Mesenchymal stem cell (in vitro differentiated cells and primary cell): ENCODE measurements at regions not wholly inside any gene's neighbourhood (a gene's known extent, or its start where the extent isn't known, plus 50 kb on each side); places are given as distances from the start of the nearest gene placed in this dataset.

Source experiments
- DNase-seq: peaks from one replicate; pipeline ENCODE4 v3.0.0-alpha.2; 2013
- H2AFZ ChIP-seq: one replicate; pipeline ENCODE4 v1.6.1; 2013; ENCODE audit warnings: low read depth, mild to moderate bottlenecking, control low read depth, inconsistent platforms, low read length, moderate library complexity
- H2AK5ac ChIP-seq: 2 replicates; pipeline ENCODE4 v1.6.1; 2013; ENCODE audit warnings: low read length, moderate library complexity, mild to moderate bottlenecking, inconsistent platforms; ENCODE audit not compliant: severe bottlenecking
- H2BK120ac ChIP-seq: one replicate; pipeline ENCODE4 v1.6.1; 2013; ENCODE audit warnings: low read depth, mild to moderate bottlenecking, inconsistent platforms, low read length, moderate library complexity
- H2BK12ac ChIP-seq, 2 experiments: one replicate each; pipeline ENCODE4 v1.6.1; 2013; ENCODE audit warnings: inconsistent platforms in 2 of 2, low read length in 2 of 2, mild to moderate bottlenecking in 2 of 2, moderate library complexity in 2 of 2, control low read depth in 1 of 2
- H2BK15ac ChIP-seq: one replicate; pipeline ENCODE4 v1.6.1; 2013; ENCODE audit warnings: mild to moderate bottlenecking, low read depth, inconsistent platforms; ENCODE audit not compliant: poor library complexity, severe bottlenecking
- H2BK5ac ChIP-seq: 2 replicates; pipeline ENCODE4 v1.6.1; 2013; ENCODE audit warnings: low read depth, mild to moderate bottlenecking, low read length, control low read depth, inconsistent platforms; ENCODE audit not compliant: poor library complexity, severe bottlenecking
- H3K14ac ChIP-seq, 2 experiments: one replicate each; pipeline ENCODE4 v1.6.1; 2013; ENCODE audit warnings: inconsistent platforms in 2 of 2, low read length in 2 of 2, control low read depth in 1 of 2, mild to moderate bottlenecking in 1 of 2, moderate library complexity in 1 of 2
- H3K18ac ChIP-seq, 2 experiments: one replicate each; pipeline ENCODE4 v1.6.1; 2013; ENCODE audit warnings: inconsistent platforms in 2 of 2, low read length in 2 of 2, control low read depth in 1 of 2, low read depth in 1 of 2, mild to moderate bottlenecking in 1 of 2
- H3K23ac ChIP-seq, 2 experiments: one replicate each; pipeline ENCODE4 v1.6.1; 2013; ENCODE audit warnings: inconsistent platforms in 2 of 2, low read length in 2 of 2, mild to moderate bottlenecking in 2 of 2, moderate library complexity in 2 of 2, control low read depth in 1 of 2
- H3K27ac ChIP-seq: 2 replicates; pipeline ENCODE4 v1.5.1; 2013; ENCODE audit warnings: mild to moderate bottlenecking, moderate library complexity, low read length, control low read depth, inconsistent platforms; ENCODE audit not compliant: poor library complexity, severe bottlenecking
- H3K27me3 ChIP-seq, 2 experiments: 2 replicates each; pipeline versions ENCODE4 v1.6.1 to v1.7.0; 2013; ENCODE audit warnings: low read length in 2 of 2, mild to moderate bottlenecking in 2 of 2, moderate library complexity in 2 of 2, control low read depth in 1 of 2, inconsistent platforms in 1 of 2; ENCODE audit not compliant: control insufficient read depth in 1 of 2, insufficient read depth in 1 of 2
- H3K36me3 ChIP-seq, 2 experiments: 2 replicates each; pipeline versions ENCODE4 v1.6.1 to v1.7.0; 2013; ENCODE audit warnings: low read length in 2 of 2, control low read depth in 1 of 2, inconsistent platforms in 1 of 2, low read depth in 1 of 2, mild to moderate bottlenecking in 1 of 2; ENCODE audit not compliant: insufficient read depth in 2 of 2, control insufficient read depth in 1 of 2
- H3K4ac ChIP-seq, 2 experiments: one replicate each; pipeline ENCODE4 v1.6.1; 2013; ENCODE audit warnings: inconsistent platforms in 2 of 2, low read length in 2 of 2, mild to moderate bottlenecking in 2 of 2, moderate library complexity in 2 of 2, control low read depth in 1 of 2, low read depth in 1 of 2
- H3K4me1 ChIP-seq: 2 replicates; pipeline ENCODE4 v1.6.1; 2013; ENCODE audit warnings: low read depth, low read length, control low read depth; ENCODE audit not compliant: control insufficient read depth, insufficient read depth
- H3K4me2 ChIP-seq: 2 replicates; pipeline ENCODE4 v1.6.1; 2013; ENCODE audit warnings: low read length, mild to moderate bottlenecking, inconsistent platforms; ENCODE audit not compliant: poor library complexity, severe bottlenecking
- H3K4me3 ChIP-seq, 2 experiments: 2 replicates each; pipeline versions ENCODE4 v1.5.1 to v1.7.0; 2013; ENCODE audit warnings: low read length in 2 of 2, mild to moderate bottlenecking in 2 of 2, control low read depth in 1 of 2, low read depth in 1 of 2; ENCODE audit not compliant: insufficient read depth in 1 of 2
- H3K79me1 ChIP-seq: replicated peaks from 2 replicates; pipeline ENCODE4 v1.6.1; 2013; ENCODE audit warnings: mild to moderate bottlenecking, control low read depth, low read length, inconsistent platforms; ENCODE audit not compliant: poor library complexity, severe bottlenecking
- H3K9ac ChIP-seq: 2 replicates; pipeline ENCODE4 v1.7.0; 2013; ENCODE audit warnings: mild to moderate bottlenecking, low read length, moderate library complexity
- H3K9me3 ChIP-seq: 2 replicates; pipeline ENCODE4 v1.7.0; 2013; ENCODE audit warnings: mild to moderate bottlenecking, low read length; ENCODE audit not compliant: control insufficient read depth
- H4K8ac ChIP-seq: one replicate; pipeline ENCODE4 v1.6.1; 2013; ENCODE audit warnings: inconsistent platforms, mild to moderate bottlenecking, low read length, moderate library complexity
- H4K91ac ChIP-seq: one replicate; pipeline ENCODE4 v1.6.1; 2013; ENCODE audit warnings: mild to moderate bottlenecking, low read length, inconsistent platforms
- WGBS: methylation state at CpG from one replicate; pipeline ENCODE4 v1.1.7; 2013; ENCODE audit warnings: mixed read lengths; 5-methylcytosine and 5-hydroxymethylcytosine counted together

DNA sequence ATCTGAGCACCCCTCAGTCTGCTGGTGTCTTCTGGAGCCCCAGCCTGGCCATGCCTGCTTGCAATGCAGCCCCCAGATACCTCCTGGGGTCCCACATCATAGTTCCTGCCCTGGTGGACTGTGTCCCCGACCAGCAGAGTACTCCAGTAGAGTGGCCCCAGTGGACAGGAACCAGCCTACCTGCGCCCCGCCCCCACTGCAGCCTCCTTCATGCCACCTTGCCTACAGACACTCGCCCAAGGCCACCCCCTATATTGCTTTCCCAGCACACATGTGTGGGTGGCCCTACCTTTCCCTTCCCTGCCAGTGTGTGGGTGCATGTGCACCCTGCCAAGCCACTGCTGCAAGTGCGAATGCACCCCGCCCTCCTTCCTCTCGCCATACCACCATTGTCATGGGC is 204.0 kb downstream of the EDN1 start:
- Histone ChIP-seq H3K36me3 (no peaks in the 10 kb centered on the region), H3K9me3 (no peaks in the 10 kb centered on the region), H3K4me2 (no peak overlapping the region), H3K4me3 (no peak overlapping the region), H2AFZ (peak overlapping the region; percentile 4), H3K27ac (no peak overlapping the region), H2BK12ac (peak overlapping the region in 1 of 2 experiments; percentile 74), H3K27me3 (no peaks in the 10 kb centered on the region), H2BK15ac (no peak overlapping the region), H3K14ac (peak overlapping the region in 1 of 2 experiments; percentile 8), H2AK5ac (no peak overlapping the region), H3K23ac (no peak overlapping the region), H3K18ac (no peak overlapping the region), H3K4me1 (no peaks in the 10 kb centered on the region), H3K9ac (no peak overlapping the region), H4K91ac (peak overlapping the region; percentile 69), H4K8ac (no peak overlapping the region), H3K79me1 (no peaks in the 10 kb centered on the region), H2BK120ac (no peak overlapping the region), H2BK5ac (no peak overlapping the region), H3K4ac (no peak overlapping the region)
- no peak for DNase-seq
- WGBS: 93% methylated on average over 7 of the region's 7 CpGs

DNA sequence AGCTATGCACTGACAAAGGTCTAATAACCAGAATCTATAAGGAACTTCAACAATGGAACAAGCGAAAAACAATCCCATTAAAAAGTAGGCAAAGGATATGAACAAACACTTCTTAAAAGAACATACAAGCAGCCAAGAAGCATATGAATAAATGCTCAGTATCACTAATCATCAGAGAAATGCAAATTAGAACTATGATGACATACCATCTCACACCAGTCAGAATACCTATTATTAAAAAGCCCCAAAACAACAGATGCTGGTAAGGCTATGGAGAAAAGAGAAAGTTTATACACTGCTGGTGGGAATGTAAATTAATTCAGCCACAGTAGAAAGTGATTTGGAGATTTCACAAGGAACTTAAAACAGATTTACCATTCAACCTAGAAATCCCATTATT is 211.8 kb downstream of the EDN1 start:
- Histone ChIP-seq H3K36me3 (no peaks in the 10 kb centered on the region), H3K4me2 (no peak overlapping the region), H3K9ac (no peak overlapping the region), H3K18ac (no peak overlapping the region), H2AFZ (no peak overlapping the region), H3K79me1 (no peaks in the 10 kb centered on the region), H3K14ac (no peak overlapping the region), H2BK5ac (no peak overlapping the region), H4K8ac (no peak overlapping the region), H3K9me3 (no peaks in the 10 kb centered on the region), H2BK15ac (no peak overlapping the region), H3K23ac (no peak overlapping the region), H2BK12ac (no peak overlapping the region), H3K4ac (no peak overlapping the region), H3K27me3 (no peaks in the 10 kb centered on the region), H3K4me1 (no peaks in the 10 kb centered on the region), H3K4me3 (no peak overlapping the region), H2BK120ac (no peak overlapping the region), H3K27ac (no peak overlapping the region), H4K91ac (no peak overlapping the region), H2AK5ac (no peak overlapping the region)
- 92% methylated on average over 1 of the region's 1 CpG for WGBS
- no peak for DNase-seq

DNA sequence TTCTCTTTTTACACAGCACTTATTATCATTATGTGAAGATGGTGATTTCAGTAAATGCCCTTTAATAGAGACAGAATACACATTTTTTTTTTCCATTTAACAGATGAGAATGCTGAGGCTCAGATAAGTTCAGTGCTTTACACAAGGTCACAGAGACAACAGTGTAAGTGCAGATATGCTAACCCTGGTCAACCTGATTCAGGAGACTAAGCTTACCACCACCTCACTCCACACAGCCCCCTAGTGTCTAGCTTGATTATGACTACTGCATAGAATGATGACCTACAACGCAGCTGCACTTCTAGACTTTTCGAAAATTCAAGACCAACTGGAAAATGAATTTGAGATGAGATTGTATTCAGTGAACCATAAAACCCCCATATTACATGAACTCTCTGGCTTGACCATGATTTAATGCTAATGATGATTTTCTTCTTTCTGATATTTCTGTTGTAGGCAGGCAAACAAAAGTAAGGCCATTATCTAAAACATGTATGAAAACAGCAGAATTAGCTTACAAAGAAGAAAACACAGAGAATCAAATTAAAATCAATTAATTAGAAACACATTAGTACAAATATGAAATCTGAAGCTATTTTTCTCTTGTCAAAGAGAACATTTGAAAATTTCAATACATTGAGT is 212.1 kb upstream of the PHACTR1 start:
- Histone ChIP-seq H3K27me3 (no peaks in the 10 kb centered on the region), H4K8ac (no peak overlapping the region), H3K9ac (no peak overlapping the region), H3K36me3 (no peaks in the 10 kb centered on the region), H3K4me1 (no peaks in the 10 kb centered on the region), H3K4ac (no peak overlapping the region), H3K27ac (no peak overlapping the region), H2BK120ac (no peak overlapping the region), H3K4me2 (no peak overlapping the region), H3K18ac (no peak overlapping the region), H3K23ac (no peak overlapping the region), H2BK5ac (no peak overlapping the region), H2BK12ac (no peak overlapping the region), H2AK5ac (no peak overlapping the region), H3K14ac (no peak overlapping the region), H2AFZ (no peak overlapping the region), H3K79me1 (no peaks in the 10 kb centered on the region), H4K91ac (no peak overlapping the region), H3K9me3 (no peaks in the 10 kb centered on the region), H3K4me3 (no peak overlapping the region), H2BK15ac (no peak overlapping the region)
- no peak for DNase-seq
- no CpG with 5 or more reads among the region's 2 CpGs for WGBS

DNA sequence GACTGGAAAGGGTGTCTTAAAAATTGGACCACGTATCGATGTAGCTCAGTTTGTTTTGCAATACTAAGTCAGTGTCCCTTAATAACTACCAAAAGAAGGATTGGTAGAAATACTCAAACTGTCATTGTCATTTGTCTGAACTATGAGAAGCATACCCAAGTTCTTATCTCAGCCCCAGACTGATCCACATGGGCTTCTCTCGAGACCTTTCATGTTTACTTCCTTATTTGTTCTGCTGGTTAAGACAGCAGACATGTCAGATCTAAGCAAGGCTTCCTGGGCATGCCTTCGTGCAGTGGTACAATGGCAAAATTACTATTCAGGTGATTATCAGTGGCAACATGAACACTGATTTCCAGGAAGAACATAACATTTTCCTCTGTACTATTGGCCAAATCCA is 211.1 kb upstream of the PHACTR1 start:
- WGBS: 96% methylated on average over 4 of the region's 4 CpGs
- Histone ChIP-seq H2AK5ac (no peak overlapping the region), H4K8ac (no peak overlapping the region), H3K14ac (no peak overlapping the region), H3K4me3 (no peak overlapping the region), H2BK15ac (no peak overlapping the region), H2BK120ac (no peak overlapping the region), H3K4ac (no peak overlapping the region), H3K4me1 (no peaks in the 10 kb centered on the region), H3K4me2 (no peak overlapping the region), H3K23ac (no peak overlapping the region), H3K9me3 (no peaks in the 10 kb centered on the region), H2BK5ac (no peak overlapping the region), H3K9ac (no peak overlapping the region), H3K36me3 (no peaks in the 10 kb centered on the region), H3K18ac (no peak overlapping the region), H3K27me3 (no peaks in the 10 kb centered on the region), H4K91ac (no peak overlapping the region), H2AFZ (no peak overlapping the region), H3K79me1 (no peaks in the 10 kb centered on the region), H3K27ac (no peak overlapping the region), H2BK12ac (no peak overlapping the region)
- no peak for DNase-seq
